H9 (cell line): ENCODE measurements at regions not wholly inside any gene's neighbourhood (a gene's known extent, or its start where the extent isn't known, plus 50 kb on each side); places are given as distances from the start of the nearest gene placed in this dataset.

Experiments used
- DNase-seq: peaks from one replicate; pipeline ENCODE4 v3.0.0-alpha.2; 2017
- H2AFZ ChIP-seq: one replicate; pipeline ENCODE4 v1.6.1; 2013; ENCODE audit warnings: mild to moderate bottlenecking, low read length, control low read depth, moderate library complexity
- H2AK5ac ChIP-seq: 2 replicates; pipeline ENCODE4 v1.6.1; 2013; ENCODE audit warnings: low read length, control low read depth, mixed read lengths; ENCODE audit not compliant: insufficient read length
- H2BK120ac ChIP-seq: one replicate; pipeline ENCODE4 v1.6.1; 2013; ENCODE audit warnings: low read depth, mild to moderate bottlenecking, low read length, control low read depth, inconsistent platforms; ENCODE audit not compliant: poor library complexity, severe bottlenecking
- H2BK12ac ChIP-seq: 2 replicates; pipeline ENCODE4 v1.6.1; 2013; ENCODE audit warnings: low read length, control low read depth, mixed read lengths, low read depth; ENCODE audit not compliant: insufficient read length
- H2BK15ac ChIP-seq: 2 replicates; pipeline ENCODE4 v1.6.1; 2013; ENCODE audit warnings: low read depth, low read length, control low read depth
- H2BK20ac ChIP-seq: one replicate; pipeline ENCODE4 v1.6.1; 2013; ENCODE audit warnings: low read depth, mild to moderate bottlenecking, low read length, control low read depth, inconsistent platforms; ENCODE audit not compliant: poor library complexity, severe bottlenecking
- H2BK5ac ChIP-seq: 2 replicates; pipeline ENCODE4 v1.6.1; 2013; ENCODE audit warnings: low read length, control low read depth, mixed read lengths; ENCODE audit not compliant: insufficient read length
- H3K14ac ChIP-seq: 2 replicates; pipeline ENCODE4 v1.6.1; 2013; ENCODE audit warnings: low read length, control low read depth; ENCODE audit not compliant: insufficient read depth
- H3K18ac ChIP-seq: 2 replicates; pipeline ENCODE4 v1.6.1; 2013; ENCODE audit warnings: low read depth, mild to moderate bottlenecking, mixed read lengths, low read length, control low read depth; ENCODE audit not compliant: insufficient read length
- H3K23ac ChIP-seq: 2 replicates; pipeline ENCODE4 v1.6.1; 2013; ENCODE audit warnings: low read length, control low read depth, mixed read lengths, low read depth; ENCODE audit not compliant: insufficient read length
- H3K23me2 ChIP-seq: 2 replicates; pipeline ENCODE4 v1.6.1; 2013; ENCODE audit warnings: low read depth, mild to moderate bottlenecking, mixed read lengths, low read length, control low read depth; ENCODE audit not compliant: insufficient read length, poor library complexity, severe bottlenecking
- H3K27ac ChIP-seq: 2 replicates; pipeline ENCODE4 v1.5.1; 2013; ENCODE audit warnings: low read length, control low read depth, mixed read lengths, low read depth; ENCODE audit not compliant: insufficient read length
- H3K27me3 ChIP-seq: 2 replicates; pipeline ENCODE4 v1.6.1; 2013; ENCODE audit warnings: low read length, control low read depth, inconsistent platforms; ENCODE audit not compliant: insufficient read depth
- H3K4ac ChIP-seq: 2 replicates; pipeline ENCODE4 v1.6.1; 2013; ENCODE audit warnings: low read depth, mild to moderate bottlenecking, control low read depth, inconsistent platforms, low read length, moderate library complexity
- H3K4me1 ChIP-seq: 2 replicates; pipeline ENCODE4 v1.6.1; 2013; ENCODE audit warnings: low read length, control low read depth, inconsistent platforms; ENCODE audit not compliant: insufficient read depth
- H3K4me2 ChIP-seq: 2 replicates; pipeline ENCODE4 v1.6.1; 2013; ENCODE audit warnings: low read length, control low read depth, mixed read lengths; ENCODE audit not compliant: insufficient read length, insufficient read depth
- H3K56ac ChIP-seq: 2 replicates; pipeline ENCODE4 v1.6.1; 2013; ENCODE audit warnings: low read depth, mild to moderate bottlenecking, mixed read lengths, low read length, control low read depth; ENCODE audit not compliant: insufficient read length
- H3K79me1 ChIP-seq: 2 replicates; pipeline ENCODE4 v1.6.1; 2013; ENCODE audit warnings: low read depth, mild to moderate bottlenecking, moderate library complexity, low read length, control low read depth, inconsistent platforms; ENCODE audit not compliant: insufficient read depth, poor library complexity, severe bottlenecking
- H3K79me2 ChIP-seq: 2 replicates; pipeline ENCODE4 v1.6.1; 2013; ENCODE audit warnings: low read length, control low read depth, inconsistent platforms; ENCODE audit not compliant: insufficient read depth
- H3K9ac ChIP-seq: 2 replicates; pipeline ENCODE4 v1.6.1; 2013; ENCODE audit warnings: low read length, control low read depth, mixed read lengths; ENCODE audit not compliant: insufficient read length; ENCODE audit errors: extremely low read depth
- H3K9me3 ChIP-seq: one replicate; pipeline ENCODE4 v1.6.1; 2013; ENCODE audit warnings: low read depth, low read length, inconsistent platforms; ENCODE audit not compliant: control insufficient read depth
- H3T11ph ChIP-seq: one replicate; pipeline ENCODE4 v1.6.1; 2013; ENCODE audit warnings: mild to moderate bottlenecking, low read length, control low read depth, inconsistent platforms
- H4K20me1 ChIP-seq: one replicate; pipeline ENCODE4 v1.6.1; 2013; ENCODE audit not compliant: control insufficient read depth, insufficient read length, insufficient read depth
- H4K5ac ChIP-seq: 2 replicates; pipeline ENCODE4 v1.6.1; 2013; ENCODE audit warnings: low read depth, mild to moderate bottlenecking, mixed read lengths, low read length, control low read depth; ENCODE audit not compliant: insufficient read length
- H4K8ac ChIP-seq: replicated peaks from 2 replicates; pipeline ENCODE4 v1.6.1; 2013; ENCODE audit warnings: low read length, control low read depth, mixed read lengths, low read depth; ENCODE audit not compliant: insufficient read length
- H4K91ac ChIP-seq: 2 replicates; pipeline ENCODE4 v1.6.1; 2013; ENCODE audit warnings: low read depth, mild to moderate bottlenecking, moderate library complexity, mixed read lengths, low read length, control low read depth; ENCODE audit not compliant: insufficient read length
- H3K27ac Mint-ChIP-seq, 3 experiments: 2 replicates in 2 of 3; 3 replicates in 1 of 3; pipeline ENCODE4 v1.8.0; 2020 to 2021; ENCODE audit warnings: mixed read lengths in 3 of 3, mild to moderate bottlenecking in 1 of 3, moderate library complexity in 1 of 3
- H3K27me3 Mint-ChIP-seq: 2 replicates; pipeline ENCODE4 v1.8.0; 2021; ENCODE audit warnings: low read depth, mild to moderate bottlenecking, moderate library complexity, mixed read lengths
- H3K36me3 Mint-ChIP-seq, 3 experiments: 2 replicates in 2 of 3; 3 replicates in 1 of 3; pipeline ENCODE4 v1.8.0; 2020 to 2021; ENCODE audit warnings: low read depth in 3 of 3, mixed read lengths in 3 of 3; ENCODE audit not compliant: insufficient read depth in 1 of 3
- H3K4me1 Mint-ChIP-seq, 2 experiments: 2 replicates each; pipeline ENCODE4 v1.8.0; 2020; ENCODE audit warnings: mixed read lengths in 2 of 2
- H3K4me3 Mint-ChIP-seq, 2 experiments: 2 replicates in 1 of 2; 3 replicates in 1 of 2; pipeline ENCODE4 v1.8.0; 2020 to 2021; ENCODE audit warnings: mild to moderate bottlenecking in 2 of 2, mixed read lengths in 2 of 2, moderate library complexity in 1 of 2
- H3K9me3 Mint-ChIP-seq, 2 experiments: 2 replicates in 1 of 2; 3 replicates in 1 of 2; pipeline ENCODE4 v1.8.0; 2020; ENCODE audit warnings: mild to moderate bottlenecking in 2 of 2, mixed read lengths in 2 of 2, moderate library complexity in 1 of 2
- CTCF ChIP-seq: fragments of 200-600 bp; sonication (generic); conservative IDR thresholded peaks from 3 replicates; pipeline ENCODE4 v1.8.0; 2021; ENCODE audit warnings: antibody characterized with exemption, mild to moderate bottlenecking
- WGBS: extraction: QIAGEN DNeasy Blood & Tissue Kit; methylation state at CpG from one replicate; pipeline ENCODE4 v1.1.7; 2013; ENCODE audit warnings: missing lambda C conversion rate, low lambda C conversion rate, mixed read lengths; ENCODE audit not compliant: insufficient read length; ENCODE audit errors: extremely low coverage; 5-methylcytosine and 5-hydroxymethylcytosine counted together

DNA sequence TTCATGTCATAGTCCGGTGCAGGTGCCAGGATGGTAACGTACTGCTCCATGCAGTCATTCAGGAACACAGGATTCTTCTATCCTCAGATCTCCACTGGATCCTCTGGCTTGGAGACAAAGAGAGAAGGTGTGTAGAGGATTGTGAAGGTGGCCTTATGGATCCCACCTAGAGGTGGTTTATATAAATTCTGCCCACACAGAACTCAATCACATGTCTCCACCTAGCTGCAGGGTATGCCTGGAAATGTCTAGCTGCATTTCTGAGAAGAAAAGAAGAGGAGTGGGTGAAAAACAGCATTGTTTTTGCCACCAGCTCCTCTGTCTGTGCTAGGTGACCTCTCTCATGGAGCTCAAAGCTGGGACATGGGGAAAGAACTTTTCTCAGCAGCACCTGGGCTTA, 478.7 kb downstream of the PDCD6IP start:
- no peaks in the 10 kb centered on the region for H3K27me3 Mint-ChIP-seq
- H3T11ph ChIP-seq, result no peak overlapping the region
- H2BK120ac ChIP-seq, result no peak overlapping the region
- peaks cover 0 to 3% of the 10 kb centered on the region in 2 experiments; a peak in 1 of 4 replicates for H3K4me1 Mint-ChIP-seq
- no peak overlapping the region for H3K14ac ChIP-seq
- H3K9ac ChIP-seq, result no peak overlapping the region
- no peak overlapping the region for H3K27ac ChIP-seq
- no peak overlapping the region for H4K5ac ChIP-seq
- H2BK15ac ChIP-seq, result no peak overlapping the region
- H3K27ac Mint-ChIP-seq, result no peak overlapping the region
- no peaks in the 10 kb centered on the region for H3K4me1 ChIP-seq
- H3K56ac ChIP-seq, result no peak overlapping the region
- H3K36me3 Mint-ChIP-seq, result no peaks in the 10 kb centered on the region
- no peaks in the 10 kb centered on the region for H3K23me2 ChIP-seq
- H4K20me1 ChIP-seq, result no peaks in the 10 kb centered on the region
- no peak overlapping the region for H2AFZ ChIP-seq
- no peaks in the 10 kb centered on the region for H3K79me1 ChIP-seq
- no peak for TF ChIP-seq CTCF
- no peak overlapping the region for H4K91ac ChIP-seq
- no peaks in the 10 kb centered on the region for H3K79me2 ChIP-seq
- H2AK5ac ChIP-seq, result no peak overlapping the region
- no peak overlapping the region for H3K23ac ChIP-seq
- no peak overlapping the region for H3K4me2 ChIP-seq
- no peaks in the 10 kb centered on the region for H3K27me3 ChIP-seq
- H3K4ac ChIP-seq, result no peak overlapping the region
- no peak overlapping the region for H3K4me3 Mint-ChIP-seq
- no peak overlapping the region for H2BK12ac ChIP-seq
- WGBS, result no CpG with 5 or more reads among the region's 2 CpGs
- no peak overlapping the region for H2BK20ac ChIP-seq
- no peak overlapping the region for H3K18ac ChIP-seq
- DNase-seq, result no peak
- H2BK5ac ChIP-seq, result no peak overlapping the region
- no peak overlapping the region for H4K8ac ChIP-seq
- no peaks in the 10 kb centered on the region for H3K9me3 ChIP-seq
- H3K9me3 Mint-ChIP-seq, result no peaks in the 10 kb centered on the region
